H1 (cell line): ENCODE measurements at regions not wholly inside any gene's neighbourhood (a gene's known extent, or its start where the extent isn't known, plus 50 kb on each side); places are given as distances from the start of the nearest gene placed in this dataset.

ENCODE experiments used
- CTCF ChIA-PET: fragments of 300-600 bp; sonication (Branson Sonifier 250); formaldehyde crosslinking; loops from one replicate; lab custom pipeline; 2021; ENCODE audit not compliant: partially characterized antibody; lab: Charles Lee
- POLR2A ChIA-PET: fragments of 300-600 bp; sonication (Branson Sonifier 250); formaldehyde crosslinking; loops from one replicate; lab custom pipeline; 2021; ENCODE audit warnings: inconsistent platforms; ENCODE audit not compliant: partially characterized antibody; lab: Charles Lee
- DNase-seq, 2 experiments: peaks; one replicate each; pipeline versions ENCODE4 v3.0.0 to v3.0.0-alpha.2; 2010 to 2022; ENCODE audit warnings: low spot score in 2 of 2, low read depth in 1 of 2, mixed read lengths in 1 of 2
- FAIRE-seq: peaks from 2 replicates; lab custom pipeline; 2011; peaks lifted over from hg19 to GRCh38; lab: Jason Lieb, UNC
- H2AFZ ChIP-seq: 2 replicates; pipeline ENCODE4 v1.8.1; 2012; ENCODE audit warnings: low read length, inconsistent platforms
- H2AK5ac ChIP-seq: 2 replicates; pipeline ENCODE4 v1.6.1; 2013; ENCODE audit warnings: low read depth, low read length
- H2BK120ac ChIP-seq: replicated peaks from 2 replicates; pipeline ENCODE3; 2013; ENCODE audit warnings: low read depth, low read length, inconsistent platforms
- H2BK12ac ChIP-seq: 2 replicates; pipeline ENCODE4 v1.6.1; 2013; ENCODE audit warnings: low read depth, low read length
- H2BK15ac ChIP-seq: 2 replicates; pipeline ENCODE4 v1.6.1; 2013; ENCODE audit warnings: low read length
- H2BK20ac ChIP-seq: 2 replicates; pipeline ENCODE4 v1.6.1; 2013; ENCODE audit warnings: low read length
- H2BK5ac ChIP-seq: 2 replicates; pipeline ENCODE4 v1.6.1; 2013; ENCODE audit warnings: low read depth, low read length
- H3K14ac ChIP-seq: 2 replicates; pipeline ENCODE4 v1.6.1; 2013; ENCODE audit warnings: inconsistent platforms; ENCODE audit not compliant: insufficient read length
- H3K18ac ChIP-seq: 2 replicates; pipeline ENCODE4 v1.6.1; 2013; ENCODE audit warnings: low read length; ENCODE audit errors: extremely low read depth
- H3K23ac ChIP-seq: 2 replicates; pipeline ENCODE4 v1.6.1; 2013; ENCODE audit warnings: inconsistent platforms; ENCODE audit not compliant: insufficient read length
- H3K23me2 ChIP-seq: 2 replicates; pipeline ENCODE4 v1.6.1; 2013; ENCODE audit warnings: low read depth, low read length
- H3K27ac ChIP-seq: 2 replicates; pipeline ENCODE4 v1.6.1; 2011; ENCODE audit warnings: low read depth, low read length, inconsistent platforms
- H3K27me3 ChIP-seq, 4 experiments: replicated peaks in 1 of 4; 1 replicate in 1 of 4; 2 replicates in 3 of 4; pipeline versions ENCODE4 v1.6.1 to v1.8.1; 2011 to 2013; ENCODE audit warnings: low read length in 3 of 4, mild to moderate bottlenecking in 3 of 4, inconsistent platforms in 2 of 4, mixed read lengths in 2 of 4, moderate library complexity in 1 of 4; ENCODE audit not compliant: control insufficient read depth in 3 of 4, insufficient read depth in 3 of 4; ENCODE audit errors: extremely low read depth in 1 of 4
- H3K36me3 ChIP-seq, 4 experiments: 2 replicates each; pipeline versions ENCODE4 v1.6.1 to v1.8.1; 2011 to 2013; ENCODE audit warnings: mild to moderate bottlenecking in 4 of 4, low read length in 3 of 4, moderate library complexity in 2 of 4, control low read depth in 1 of 4, inconsistent platforms in 1 of 4; ENCODE audit not compliant: insufficient read depth in 4 of 4, control insufficient read depth in 2 of 4
- H3K4ac ChIP-seq: replicated peaks from 2 replicates; pipeline ENCODE3; 2013; ENCODE audit warnings: low read length, low read depth, mixed read lengths, inconsistent platforms; ENCODE audit not compliant: insufficient read length
- H3K4me1 ChIP-seq, 4 experiments: replicated peaks in 1 of 4; 1 replicate in 1 of 4; 2 replicates in 3 of 4; pipeline versions ENCODE4 v1.6.1 to v1.8.1; 2011 to 2013; ENCODE audit warnings: low read length in 3 of 4, inconsistent platforms in 2 of 4, mixed read lengths in 1 of 4; ENCODE audit not compliant: insufficient read depth in 4 of 4, control insufficient read depth in 3 of 4
- H3K4me2 ChIP-seq, 2 experiments: 2 replicates each; pipeline versions ENCODE4 v1.6.1 to v1.8.1; 2011 to 2013; ENCODE audit warnings: low read depth in 2 of 2, low read length in 2 of 2, control low read depth in 1 of 2, inconsistent platforms in 1 of 2, mild to moderate bottlenecking in 1 of 2; ENCODE audit not compliant: insufficient read depth in 1 of 2
- H3K4me3 ChIP-seq, 4 experiments: fragments of 200-600, 300-600 bp in 1 of 4; sonication (generic), shearing (Covaris generic), sonication (Bioruptor Twin) in 1 of 4; 2 replicates each; pipeline versions ENCODE4 v1.5.1 to v1.8.1; 2011 to 2016; ENCODE audit warnings: low read length in 4 of 4, low read depth in 3 of 4, control low read depth in 2 of 4, inconsistent platforms in 2 of 4, mild to moderate bottlenecking in 2 of 4, mixed read lengths in 1 of 4, moderate library complexity in 1 of 4; ENCODE audit not compliant: insufficient read depth in 2 of 4; ENCODE audit errors: extremely low read depth in 1 of 4
- H3K56ac ChIP-seq: replicated peaks from 2 replicates; pipeline ENCODE3; 2013; ENCODE audit warnings: low read depth, mild to moderate bottlenecking, mixed read lengths, low read length, inconsistent platforms; ENCODE audit not compliant: insufficient read length
- H3K79me1 ChIP-seq: 2 replicates; pipeline ENCODE4 v1.6.1; 2013; ENCODE audit warnings: low read depth, low read length, control low read depth
- H3K79me2 ChIP-seq, 2 experiments: 2 replicates each; pipeline versions ENCODE4 v1.6.1 to v1.8.1; 2012 to 2013; ENCODE audit warnings: low read length in 2 of 2, mild to moderate bottlenecking in 2 of 2, inconsistent platforms in 1 of 2; ENCODE audit not compliant: insufficient read depth in 2 of 2, control insufficient read depth in 1 of 2
- H3K9ac ChIP-seq, 4 experiments: replicated peaks in 1 of 4; 1 replicate in 1 of 4; 2 replicates in 3 of 4; pipeline versions ENCODE4 v1.6.1 to v1.8.1; 2011 to 2013; ENCODE audit warnings: low read depth in 3 of 4, low read length in 3 of 4, control low read depth in 2 of 4, mild to moderate bottlenecking in 2 of 4, moderate library complexity in 2 of 4, inconsistent platforms in 1 of 4; ENCODE audit errors: extremely low read depth in 1 of 4
- H3K9me3 ChIP-seq, 2 experiments: 2 replicates each; pipeline versions ENCODE4 v1.6.1 to v1.8.1; 2012 to 2013; ENCODE audit warnings: mild to moderate bottlenecking in 2 of 2, moderate library complexity in 2 of 2, control low read depth in 1 of 2, inconsistent platforms in 1 of 2, low read depth in 1 of 2, low read length in 1 of 2, mixed read lengths in 1 of 2; ENCODE audit not compliant: insufficient read depth in 2 of 2
- H4K20me1 ChIP-seq, 2 experiments: replicated peaks in 1 of 2; 2 replicates each; pipeline versions ENCODE3 to v1.8.1; 2011 to 2013; ENCODE audit warnings: inconsistent platforms in 2 of 2, low read length in 2 of 2, mild to moderate bottlenecking in 1 of 2; ENCODE audit not compliant: insufficient read depth in 2 of 2, control insufficient read depth in 1 of 2
- H4K5ac ChIP-seq: 2 replicates; pipeline ENCODE4 v1.6.1; 2013; ENCODE audit warnings: low read length, low read depth, mixed read lengths, inconsistent platforms; ENCODE audit not compliant: insufficient read length
- H4K8ac ChIP-seq: 2 replicates; pipeline ENCODE4 v1.8.0; 2013; ENCODE audit warnings: mild to moderate bottlenecking, moderate library complexity, low read length, inconsistent platforms; ENCODE audit not compliant: insufficient read depth; ENCODE audit errors: extremely low read depth
- H4K91ac ChIP-seq: replicated peaks from 2 replicates; pipeline ENCODE3; 2013; ENCODE audit warnings: low read length, mixed read lengths, inconsistent platforms; ENCODE audit not compliant: insufficient read length
- ASH2L ChIP-seq: fragments of 200-600, 300-600 bp; sonication (generic); IDR thresholded peaks from one replicate; pipeline ENCODE4 v1.7.1; 2017; ENCODE audit warnings: low read length
- ATF2 ChIP-seq: IDR thresholded peaks from 2 replicates; pipeline ENCODE4 v1.6.1; 2012; ENCODE audit warnings: low read length, inconsistent platforms
- BACH1 ChIP-seq: IDR thresholded peaks from 2 replicates; pipeline ENCODE4 v1.6.1; 2012; ENCODE audit warnings: low read length, improper control_type of control experiment
- BRCA1 ChIP-seq: IDR thresholded peaks from 2 replicates; pipeline ENCODE4 v1.6.1; 2012; ENCODE audit warnings: low read depth, low read length, improper control_type of control experiment
- CREB1 ChIP-seq: IDR thresholded peaks from 2 replicates; pipeline ENCODE4 v1.6.1; 2012; ENCODE audit warnings: inconsistent platforms
- EP300 ChIP-seq, 2 experiments: IDR thresholded peaks; 1 replicate in 1 of 2; 2 replicates in 1 of 2; pipeline ENCODE4 v1.6.1; 2011 to 2012; ENCODE audit warnings: low read depth in 2 of 2, low read length in 2 of 2, mild to moderate bottlenecking in 2 of 2, borderline replicate concordance in 1 of 2, inconsistent platforms in 1 of 2, moderate library complexity in 1 of 2
- FOSL1 ChIP-seq: IDR thresholded peaks from 2 replicates; pipeline ENCODE4 v1.6.1; 2011; ENCODE audit warnings: mild to moderate bottlenecking, low read depth, low read length, moderate library complexity; ENCODE audit not compliant: insufficient read depth
- KDM5A ChIP-seq: fragments of 200-600 bp; IDR thresholded peaks from 2 replicates; pipeline ENCODE4 v1.7.1; 2012; ENCODE audit warnings: mild to moderate bottlenecking, low read length, inconsistent platforms, mixed read lengths
- RAD21 ChIP-seq, 2 experiments: IDR thresholded peaks in 1 of 2; conservative IDR thresholded peaks in 1 of 2; 2 replicates each; pipeline ENCODE4 v1.6.1; 2011; ENCODE audit warnings: low read depth in 2 of 2, low read length in 2 of 2, improper control_type of control experiment in 1 of 2, inconsistent platforms in 1 of 2, mild to moderate bottlenecking in 1 of 2, moderate library complexity in 1 of 2
- RFX5 ChIP-seq: IDR thresholded peaks from 2 replicates; pipeline ENCODE4 v1.6.1; 2011; ENCODE audit warnings: low read depth, low read length, improper control_type of control experiment, borderline replicate concordance
- SIX5 ChIP-seq: IDR thresholded peaks from 2 replicates; pipeline ENCODE4 v1.6.1; 2011; ENCODE audit warnings: mild to moderate bottlenecking, low read depth, low read length
- SP2 ChIP-seq: IDR thresholded peaks from 2 replicates; pipeline ENCODE4 v1.6.1; 2012; ENCODE audit warnings: mild to moderate bottlenecking, low read length, inconsistent platforms
- USF2 ChIP-seq: IDR thresholded peaks from 2 replicates; pipeline ENCODE4 v1.6.1; 2011; ENCODE audit warnings: low read length, improper control_type of control experiment
- WGBS, 2 experiments: shearing (Covaris generic) in 1 of 2; methylation state at CpG; one replicate each; pipeline versions ENCODE4 v1.1.6 to v1.1.7; 2013 to 2015; ENCODE audit warnings: low lambda C conversion rate in 2 of 2, mixed read lengths in 2 of 2, inconsistent platforms in 1 of 2, low coverage in 1 of 2, missing lambda C conversion rate in 1 of 2; ENCODE audit not compliant: insufficient replicate concordance in 2 of 2, insufficient coverage in 1 of 2, insufficient read length in 1 of 2; ENCODE audit errors: extremely low coverage in 1 of 2, missing lambda C conversion rate in 1 of 2; 5-methylcytosine and 5-hydroxymethylcytosine counted together

GRCh38 chr3:102089239-102089638, 239.9 kb downstream of the NFKBIZ start:
- Histone ChIP-seq H3K23ac (no peak overlapping the region), H3K23me2 (no peaks in the 10 kb centered on the region), H4K5ac (no peak overlapping the region), H2BK15ac (no peak overlapping the region), H2BK20ac (no peak overlapping the region), H3K56ac (no peak overlapping the region), H3K4me2 (no peak overlapping the region), H3K4me1 (no peaks in the 10 kb centered on the region), H2BK120ac (no peak overlapping the region), H4K20me1 (no peaks in the 10 kb centered on the region), H3K27ac (no peak overlapping the region), H4K8ac (no peak overlapping the region), H2AK5ac (no peak overlapping the region), H3K79me1 (no peaks in the 10 kb centered on the region), H2BK12ac (no peak overlapping the region), H3K4me3 (no peak overlapping the region), H2BK5ac (no peak overlapping the region), H3K18ac (no peak overlapping the region), H3K4ac (no peak overlapping the region), H3K27me3 (no peaks in the 10 kb centered on the region), H3K79me2 (no peaks in the 10 kb centered on the region), H3K9me3 (no peaks in the 10 kb centered on the region), H3K9ac (no peak overlapping the region), H2AFZ (no peak overlapping the region), H3K14ac (no peak overlapping the region), H3K36me3 (no peaks in the 10 kb centered on the region), H4K91ac (no peak overlapping the region)
- POLR2A ChIA-PET, result no interaction called here
- 55% methylated on average over 3 of the region's 3 CpGs; no CpG with 5 or more reads in 1 of the 2 experiments for WGBS, 2 experiments
- FAIRE-seq, result no peak
- no peak for DNase-seq
- CTCF ChIA-PET, result interaction anchor here (1.0 kb wide), 1 partner anchor 11 kb away, joined by 3 read pairs; no protein-coding TSS in a partner anchor
- TF ChIP-seq USF2 (no peak), SP2 (no peak), RFX5 (no peak), KDM5A (no peak), RAD21 (IDR thresholded peaks at IDR 0.05 in 1 of 2, conservative IDR thresholded peaks at IDR 0.05 in 1 of 2; ENCODE audit: low read depth in 2 of 2, low read length in 2 of 2) (no peak), EP300 (IDR thresholded peaks at IDR 0.05; ENCODE audit: borderline replicate concordance in 1 of 2, low read depth in 2 of 2, low read length in 2 of 2) (no peak), FOSL1 (no peak), SIX5 (no peak), BACH1 (no peak), ATF2 (no peak), BRCA1 (no peak), ASH2L (no peak), CREB1 (no peak)
